NCI-H2196 (cell line): ENCODE measurements at regions not wholly inside any gene's neighbourhood (a gene's known extent, or its start where the extent isn't known, plus 50 kb on each side); places are given as distances from the start of the nearest gene placed in this dataset.
"Not testable (repeated sequence)": the region's sequence is repeated elsewhere in the genome, so short reads cannot be mapped to it uniquely, and the experiment has no call there.

Source experiments
- DNase-seq: peaks from one replicate; lab custom pipeline; 2025; ENCODE audit not compliant: unreplicated experiment; lab: John Stamatoyannopoulos, UW

GRCh38 chr13:69109891-69110525 is 997.6 kb upstream of the ATXN8OS start:
- DNase-seq: no peak

DNA sequence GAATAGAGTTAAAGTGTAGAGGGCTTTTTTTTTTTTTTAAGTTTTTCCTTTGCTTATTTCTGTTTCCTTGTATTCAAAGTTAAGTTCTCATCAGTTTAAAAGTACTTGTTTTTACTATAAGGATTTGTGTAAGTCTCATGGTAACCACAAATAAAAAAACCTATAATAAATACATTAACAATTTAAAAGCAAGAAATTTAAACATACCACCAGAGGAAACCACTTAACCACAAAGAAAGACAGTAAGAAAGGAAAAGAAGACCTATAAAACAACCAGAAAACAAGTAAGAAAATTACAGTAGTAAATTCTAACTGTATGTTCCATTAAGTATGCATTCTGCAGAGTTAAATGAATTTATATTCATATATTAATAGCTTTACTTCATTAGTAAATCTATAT is 999.1 kb upstream of the ATXN8OS start:
- DNase-seq: no peak

DNA sequence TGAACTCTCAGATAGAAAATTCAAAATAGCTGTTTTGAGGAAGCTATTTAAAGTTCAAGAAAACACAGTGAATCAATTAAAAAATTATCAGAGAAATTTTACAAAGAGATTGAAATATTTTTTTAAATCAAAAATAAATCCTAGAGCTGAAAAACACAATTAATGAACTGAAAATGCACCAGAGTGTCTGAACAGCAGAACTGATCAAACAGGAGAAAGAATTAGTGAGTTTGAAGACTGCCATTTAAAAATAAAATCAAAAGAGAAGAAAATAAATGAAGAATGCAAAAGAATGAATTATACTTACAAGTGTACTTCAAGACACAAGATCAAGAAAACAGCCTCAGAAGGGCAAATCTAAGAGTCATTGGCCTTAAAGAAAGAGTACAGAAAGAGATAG is 1000.2 kb upstream of the ATXN8OS start:
- DNase-seq: no peak

DNA sequence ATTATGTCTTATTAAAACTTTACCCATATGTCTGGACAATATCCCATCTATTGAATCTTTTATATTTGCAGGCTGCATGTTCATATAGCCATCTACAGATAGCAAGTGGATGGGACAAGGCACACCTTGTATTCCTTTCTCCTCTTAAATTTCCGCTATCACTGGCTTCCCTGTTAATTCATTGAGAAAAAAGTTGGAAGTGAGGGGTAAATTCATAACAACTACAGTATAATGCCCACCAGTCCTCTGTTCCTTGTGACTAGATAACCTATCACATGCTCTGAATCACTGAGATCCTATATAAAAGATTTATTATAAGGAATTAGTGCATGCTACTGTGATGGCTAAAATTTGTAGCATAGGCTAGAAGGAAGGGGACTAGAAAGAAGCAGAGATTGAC is 1005.8 kb upstream of the ATXN8OS start:
- no peak for DNase-seq

- DNase-seq: no peak
These were observed 1013.1 kb upstream of the ATXN8OS start for GRCh38 chr13:69094485-69094884.

DNA sequence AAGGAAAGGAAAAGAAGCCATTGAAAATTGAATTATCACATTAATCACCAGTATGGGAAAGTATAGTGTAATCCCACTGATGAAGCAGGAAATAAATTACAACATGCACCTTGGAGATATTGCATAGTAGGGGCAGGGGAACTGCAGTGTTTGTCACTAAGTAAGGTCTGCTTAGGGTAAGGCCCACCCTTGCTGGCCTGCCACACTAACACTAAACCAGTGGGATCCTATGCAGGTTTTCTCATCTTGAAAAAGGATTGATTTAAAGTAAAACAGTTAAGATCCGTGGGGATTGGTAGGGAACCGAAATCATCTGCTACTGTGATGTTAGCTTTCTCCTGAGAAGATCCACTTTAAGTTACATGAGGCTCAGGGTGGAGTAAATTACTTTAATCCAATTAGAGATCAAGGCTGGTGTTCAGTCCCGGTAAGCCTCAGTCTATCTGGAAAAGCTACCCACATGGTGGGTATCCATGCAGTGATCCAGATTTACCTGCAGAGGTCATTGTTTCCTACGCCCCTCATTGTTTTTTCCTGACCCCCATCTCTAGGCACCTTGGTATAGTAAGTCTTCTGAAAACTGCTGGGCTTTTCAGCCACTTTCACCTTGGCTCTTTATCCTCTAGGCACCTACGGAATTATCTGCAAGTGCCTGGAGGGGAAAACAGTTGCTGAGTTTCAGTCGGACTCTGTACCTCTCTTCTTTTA is 1014.9 kb upstream of the ATXN8OS start:
- no peak for DNase-seq

DNA sequence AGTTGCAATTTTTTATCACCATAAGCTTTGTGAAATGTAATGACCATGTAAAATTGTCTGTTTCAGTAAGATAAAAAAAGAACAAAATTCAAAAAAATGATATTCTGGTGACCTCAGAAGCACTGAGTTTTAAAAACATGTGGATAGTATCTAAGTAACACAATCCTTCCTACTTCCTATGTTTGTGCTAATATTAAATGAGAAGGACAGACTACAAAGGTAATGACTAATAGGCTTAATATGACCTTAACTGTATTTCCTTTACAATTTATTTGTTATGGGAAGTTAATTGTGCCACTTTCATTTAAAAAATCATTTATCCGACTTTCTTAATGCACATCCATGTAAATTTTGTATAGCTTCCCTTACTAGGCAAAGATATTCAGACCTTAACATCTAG is 1030.4 kb upstream of the ATXN8OS start:
- no peak for DNase-seq

DNA sequence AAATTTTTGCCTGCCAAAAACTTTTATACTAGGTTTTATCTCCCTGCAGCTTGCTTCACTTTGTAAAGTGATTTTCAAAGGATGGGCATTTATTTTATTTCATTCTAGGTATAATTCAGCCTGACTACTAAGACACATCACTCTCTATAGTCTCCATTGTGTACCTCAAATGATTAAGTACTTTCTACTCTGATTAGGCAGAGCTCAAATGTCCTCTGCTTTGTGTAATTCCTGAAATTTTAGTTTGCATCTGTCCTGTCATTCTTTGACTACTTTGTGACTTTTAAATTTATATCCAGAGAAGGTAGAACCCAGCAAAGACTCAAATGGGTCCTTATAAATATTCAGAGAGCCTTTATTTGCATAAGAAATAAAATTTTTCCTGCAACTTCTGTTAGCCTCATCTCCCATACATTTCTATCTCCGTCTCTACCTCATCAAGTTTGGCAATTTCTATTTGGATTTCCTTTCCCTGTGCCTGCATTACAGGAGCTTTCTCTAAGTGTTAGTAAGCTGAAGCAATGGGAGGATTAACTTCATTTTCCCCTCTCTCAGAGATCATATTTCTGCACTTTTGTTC is 1038.0 kb upstream of the ATXN8OS start:
- no peak for DNase-seq

DNA sequence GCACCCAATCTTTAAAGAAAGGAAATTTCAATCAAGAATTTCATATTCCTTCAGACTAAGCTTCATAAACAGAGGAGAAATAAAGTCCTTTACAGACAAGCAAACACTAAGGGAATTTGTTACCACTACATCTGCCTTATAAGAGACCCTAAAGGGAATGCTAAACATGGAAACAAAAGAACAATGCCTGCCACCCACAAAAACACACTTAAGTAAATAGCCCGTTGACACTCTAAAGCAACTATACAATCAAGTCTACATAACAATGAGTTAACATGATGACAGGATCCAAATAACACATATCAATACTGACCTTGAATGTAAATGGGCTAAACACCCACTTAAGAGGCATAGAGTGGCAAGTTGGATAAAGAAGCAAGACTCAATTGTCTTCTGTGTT is 1056.9 kb upstream of the ATXN8OS start:
- no peak for DNase-seq

GRCh38 chr13:69044629-69045028 is 1063.0 kb upstream of the ATXN8OS start:
- no peak for DNase-seq

GRCh38 chr13:69040898-69041297 is 1066.7 kb upstream of the ATXN8OS start:
- no peak for DNase-seq

DNA sequence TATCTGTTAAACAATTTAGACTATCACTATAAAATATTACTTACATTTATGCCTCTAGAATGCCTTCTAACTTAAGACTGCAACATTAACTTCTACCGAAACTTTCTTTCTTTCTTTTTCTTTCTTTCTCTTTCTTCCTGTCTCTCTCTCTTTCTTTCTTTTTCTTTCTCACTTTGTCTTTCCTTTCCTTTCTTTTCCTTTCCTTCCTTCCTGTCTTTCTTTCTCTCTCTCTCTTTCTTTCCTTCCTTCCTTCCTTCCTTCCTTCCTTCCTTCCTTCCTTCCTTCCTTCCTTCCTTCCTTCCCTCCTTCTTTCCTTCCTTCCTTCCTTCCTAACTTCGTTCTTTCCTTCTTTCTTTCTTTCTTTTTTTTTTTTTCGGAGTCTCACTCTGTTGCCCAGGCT is 1071.9 kb upstream of the ATXN8OS start:
- DNase-seq: no peak

GRCh38 chr13:69028936-69029335 is 1078.7 kb upstream of the ATXN8OS start:
- no peak for DNase-seq

GRCh38 chr13:69020120-69020519 is 1087.5 kb upstream of the ATXN8OS start:
- no peak for DNase-seq

GRCh38 chr13:69018173-69018572 is 1089.5 kb upstream of the ATXN8OS start:
- not testable (repeated sequence) for DNase-seq

GRCh38 chr13:69010789-69011188 is 1096.8 kb upstream of the ATXN8OS start:
- DNase-seq: no peak

GRCh38 chr13:69008499-69008898 is 1099.1 kb upstream of the ATXN8OS start:
- DNase-seq: no peak

DNA sequence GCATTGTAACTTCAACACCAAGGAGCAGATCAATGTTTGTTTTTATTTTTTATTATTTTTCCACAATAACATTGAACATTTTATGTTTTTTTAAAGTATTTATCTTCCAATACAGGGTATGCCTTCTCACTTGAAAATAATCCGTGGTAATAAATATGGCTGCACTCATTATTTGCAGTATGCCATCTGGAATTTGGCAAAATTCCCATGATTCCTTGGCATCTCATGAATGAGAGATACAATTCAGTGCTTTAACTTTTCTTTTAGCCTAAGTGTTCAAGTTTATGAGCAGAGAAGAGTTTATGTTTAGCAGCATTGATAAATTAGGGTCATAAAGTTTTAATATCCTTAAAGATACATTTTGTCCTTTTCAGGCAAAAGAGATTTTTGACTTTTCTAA is 1109.6 kb upstream of the ATXN8OS start:
- peak; percentile 0 for DNase-seq

- no peak for DNase-seq
These were observed 1111.0 kb upstream of the ATXN8OS start for GRCh38 chr13:68996668-68997025.

- DNase-seq: no peak
These were observed 1111.5 kb upstream of the ATXN8OS start for GRCh38 chr13:68995972-68996667.

DNA sequence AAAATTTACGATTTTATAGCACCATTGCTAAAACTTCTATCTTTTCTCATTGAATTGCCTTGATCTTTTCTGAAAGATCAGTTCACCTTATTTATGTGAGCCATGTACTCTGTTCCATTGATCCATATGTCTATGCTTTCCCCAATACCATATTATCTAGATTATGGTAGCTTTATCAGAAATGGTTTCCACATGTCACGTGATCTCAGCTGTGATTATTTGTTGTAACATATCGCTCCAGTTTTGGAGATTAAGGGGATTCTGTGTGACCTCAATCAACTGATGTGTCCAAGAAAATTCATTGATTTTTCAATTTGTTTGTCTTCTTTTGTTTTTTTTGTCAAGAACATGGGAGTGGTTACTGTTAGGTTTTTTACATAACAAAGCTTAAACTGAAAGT is 1114.5 kb upstream of the ATXN8OS start:
- DNase-seq: no peak

- no peak for DNase-seq
These were observed 1119.5 kb upstream of the ATXN8OS start for GRCh38 chr13:68988176-68988575.
